ENCODE measurements at regions not wholly inside any gene's neighbourhood (a gene's known extent, or its start where the extent isn't known, plus 50 kb on each side); places are given as distances from the start of the nearest gene placed in this dataset.

DNA sequence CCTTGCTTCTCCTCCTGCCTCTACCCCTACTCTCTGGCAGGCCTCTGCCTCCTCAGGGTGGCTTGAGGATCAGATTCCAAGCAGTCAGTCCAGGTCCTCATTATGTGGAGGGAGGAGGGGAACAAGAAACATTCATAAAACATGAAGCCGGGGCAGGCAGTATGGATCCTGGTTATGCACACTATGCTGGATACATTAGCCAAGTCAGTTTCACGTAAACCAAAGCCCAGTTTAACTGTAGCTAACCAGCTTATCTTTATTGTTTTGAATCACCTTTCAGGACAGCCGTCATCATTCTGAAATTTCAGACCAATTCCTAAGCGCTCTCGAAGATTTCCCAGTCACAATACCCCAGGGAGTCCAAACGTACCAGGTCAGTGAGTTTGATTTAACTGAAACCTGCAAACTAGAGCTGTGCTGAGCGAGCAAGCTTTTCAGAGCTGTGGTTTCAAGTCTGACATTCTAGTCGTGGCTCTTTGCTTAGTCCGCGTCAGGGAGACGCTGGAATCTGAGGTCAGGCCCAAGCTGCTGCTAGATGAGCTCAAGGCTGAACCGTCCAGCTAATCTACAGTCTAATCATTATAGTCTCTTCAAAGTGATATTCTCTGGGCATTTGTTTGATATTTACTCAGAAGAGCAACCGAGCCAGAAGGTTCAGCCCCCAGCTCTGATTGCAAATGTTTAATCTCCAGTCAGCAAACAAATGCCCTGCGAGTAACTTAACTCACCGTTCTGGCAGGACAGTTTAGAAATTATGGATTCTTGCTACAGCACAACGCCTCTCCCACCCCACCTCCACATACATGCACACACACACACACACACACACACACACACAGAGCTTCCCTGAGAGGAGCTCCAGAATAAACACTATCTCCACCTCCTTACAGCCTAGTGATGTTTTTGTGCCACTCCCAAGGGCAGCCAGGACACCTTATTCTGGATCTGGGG lies 63.8 kb upstream of the BZW1 start:
- intact Hi-C loops (cut with micrococcal nuclease; ENCODE audit: unreplicated experiment), result no loop called here
- ChIA-PET CTCF (no interaction called here), POLR2A (interaction anchor here (0.6 to 1.2 kb wide), 2 partner anchors 12 to 286 kb away, joined by 3 read pairs; no protein-coding TSS in a partner anchor)
- H3K36me3 ChIP-seq (ENCODE audit: control insufficient read depth, insufficient read depth, low read length), result no peaks in the 10 kb centered on the region
- no peaks in the 10 kb centered on the region for H3K4me1 ChIP-seq (ENCODE audit: control insufficient read depth, insufficient read depth, low read length)
- TF ChIP-seq, protein P1, sequence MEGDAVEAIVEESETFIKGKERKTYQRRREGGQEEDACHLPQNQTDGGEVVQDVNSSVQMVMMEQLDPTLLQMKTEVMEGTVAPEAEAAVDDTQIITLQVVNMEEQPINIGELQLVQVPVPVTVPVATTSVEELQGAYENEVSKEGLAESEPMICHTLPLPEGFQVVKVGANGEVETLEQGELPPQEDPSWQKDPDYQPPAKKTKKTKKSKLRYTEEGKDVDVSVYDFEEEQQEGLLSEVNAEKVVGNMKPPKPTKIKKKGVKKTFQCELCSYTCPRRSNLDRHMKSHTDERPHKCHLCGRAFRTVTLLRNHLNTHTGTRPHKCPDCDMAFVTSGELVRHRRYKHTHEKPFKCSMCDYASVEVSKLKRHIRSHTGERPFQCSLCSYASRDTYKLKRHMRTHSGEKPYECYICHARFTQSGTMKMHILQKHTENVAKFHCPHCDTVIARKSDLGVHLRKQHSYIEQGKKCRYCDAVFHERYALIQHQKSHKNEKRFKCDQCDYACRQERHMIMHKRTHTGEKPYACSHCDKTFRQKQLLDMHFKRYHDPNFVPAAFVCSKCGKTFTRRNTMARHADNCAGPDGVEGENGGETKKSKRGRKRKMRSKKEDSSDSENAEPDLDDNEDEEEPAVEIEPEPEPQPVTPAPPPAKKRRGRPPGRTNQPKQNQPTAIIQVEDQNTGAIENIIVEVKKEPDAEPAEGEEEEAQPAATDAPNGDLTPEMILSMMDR (IDR thresholded peaks at IDR 0.05), result no peak
- TF ChIP-seq, protein P2, sequence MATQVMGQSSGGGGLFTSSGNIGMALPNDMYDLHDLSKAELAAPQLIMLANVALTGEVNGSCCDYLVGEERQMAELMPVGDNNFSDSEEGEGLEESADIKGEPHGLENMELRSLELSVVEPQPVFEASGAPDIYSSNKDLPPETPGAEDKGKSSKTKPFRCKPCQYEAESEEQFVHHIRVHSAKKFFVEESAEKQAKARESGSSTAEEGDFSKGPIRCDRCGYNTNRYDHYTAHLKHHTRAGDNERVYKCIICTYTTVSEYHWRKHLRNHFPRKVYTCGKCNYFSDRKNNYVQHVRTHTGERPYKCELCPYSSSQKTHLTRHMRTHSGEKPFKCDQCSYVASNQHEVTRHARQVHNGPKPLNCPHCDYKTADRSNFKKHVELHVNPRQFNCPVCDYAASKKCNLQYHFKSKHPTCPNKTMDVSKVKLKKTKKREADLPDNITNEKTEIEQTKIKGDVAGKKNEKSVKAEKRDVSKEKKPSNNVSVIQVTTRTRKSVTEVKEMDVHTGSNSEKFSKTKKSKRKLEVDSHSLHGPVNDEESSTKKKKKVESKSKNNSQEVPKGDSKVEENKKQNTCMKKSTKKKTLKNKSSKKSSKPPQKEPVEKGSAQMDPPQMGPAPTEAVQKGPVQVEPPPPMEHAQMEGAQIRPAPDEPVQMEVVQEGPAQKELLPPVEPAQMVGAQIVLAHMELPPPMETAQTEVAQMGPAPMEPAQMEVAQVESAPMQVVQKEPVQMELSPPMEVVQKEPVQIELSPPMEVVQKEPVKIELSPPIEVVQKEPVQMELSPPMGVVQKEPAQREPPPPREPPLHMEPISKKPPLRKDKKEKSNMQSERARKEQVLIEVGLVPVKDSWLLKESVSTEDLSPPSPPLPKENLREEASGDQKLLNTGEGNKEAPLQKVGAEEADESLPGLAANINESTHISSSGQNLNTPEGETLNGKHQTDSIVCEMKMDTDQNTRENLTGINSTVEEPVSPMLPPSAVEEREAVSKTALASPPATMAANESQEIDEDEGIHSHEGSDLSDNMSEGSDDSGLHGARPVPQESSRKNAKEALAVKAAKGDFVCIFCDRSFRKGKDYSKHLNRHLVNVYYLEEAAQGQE (IDR thresholded peaks at IDR 0.05; ENCODE audit: insufficient read depth in 1 of 2, low read depth in 2 of 2, low read length in 1 of 2), result no peak
- ATAC-seq (peak; percentile 67), DNase-seq (ENCODE audit: low read depth, low spot score) (no peak)
- no peaks in the 10 kb centered on the region for H3K9me3 ChIP-seq (ENCODE audit: control insufficient read depth, insufficient read depth, low read depth, low read length)
- no TSS peak for BruUV-seq (replicated peaks)
- no peaks in the 10 kb centered on the region for H3K27me3 ChIP-seq (ENCODE audit: control insufficient read depth, insufficient read depth, low read length)
- H3K4me3 ChIP-seq (ENCODE audit: low read depth in 2 of 2, low read length in 2 of 2), result peak overlapping the region in 1 of 2 experiments; percentile 8; a peak in 1 of 4 replicates
- in situ Hi-C loops (cut with HindIII; ENCODE audit: low pct_unique_long_range_greater_than_20kb, low sequenced_read_pairs), result no loop called here
- 0 out of 2 replicates have a peak overlapping the region, but pooled peaks have one; percentile 20 for H3K27ac ChIP-seq (ENCODE audit: low read length)

DNA sequence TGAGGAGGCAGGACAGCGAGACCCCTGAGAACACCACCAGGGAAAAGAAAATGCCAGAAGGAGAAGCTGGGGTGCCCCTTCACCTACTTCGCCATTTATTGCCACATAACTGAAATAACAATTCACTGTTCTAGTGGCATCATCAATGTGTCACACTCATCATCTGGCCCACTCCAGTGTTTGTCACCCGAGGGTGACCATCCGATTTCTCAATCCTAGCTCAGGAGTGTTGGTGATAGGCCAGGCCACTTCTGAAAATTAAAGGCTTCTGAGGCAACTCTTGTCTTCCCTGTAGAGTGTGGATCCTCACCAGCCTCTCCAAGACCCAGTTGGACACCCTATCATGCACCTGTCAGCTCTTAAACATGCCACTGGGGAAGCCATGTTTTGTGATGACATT lies 62.9 kb upstream of the BZW1 start:
- POLR2A ChIA-PET, result interaction anchor here (0.6 kb wide), 1 partner anchor 648 kb away, joined by 4 read pairs; no protein-coding TSS in a partner anchor
- BruUV-seq (replicated peaks), result no TSS peak
- Histone ChIP-seq H3K9me3 (ENCODE audit: control insufficient read depth, insufficient read depth, low read depth, low read length) (no peaks in the 10 kb centered on the region), H3K36me3 (ENCODE audit: control insufficient read depth, insufficient read depth, low read length) (no peaks in the 10 kb centered on the region), H3K4me1 (ENCODE audit: control insufficient read depth, insufficient read depth, low read length) (no peaks in the 10 kb centered on the region), H3K4me3 (ENCODE audit: low read depth in 2 of 2, low read length in 2 of 2) (no peak overlapping the region), H3K27me3 (ENCODE audit: control insufficient read depth, insufficient read depth, low read length) (no peaks in the 10 kb centered on the region), H3K27ac (ENCODE audit: low read length) (no peak overlapping the region)
- ATAC-seq (no peak), DNase-seq (ENCODE audit: low read depth, low spot score) (no peak)
- in situ Hi-C loops (cut with HindIII; ENCODE audit: low pct_unique_long_range_greater_than_20kb, low sequenced_read_pairs) (no loop called here), intact Hi-C loops (cut with micrococcal nuclease; ENCODE audit: unreplicated experiment) (no loop called here)
- CTCF ChIA-PET, result no interaction called here
- TF ChIP-seq, protein P2 (IDR thresholded peaks at IDR 0.05; ENCODE audit: insufficient read depth in 1 of 2, low read depth in 2 of 2, low read length in 1 of 2), result no peak
- no peak for TF ChIP-seq TCF7L2 (IDR thresholded peaks at IDR 0.05; ENCODE audit: low read depth, low read length)
- TF ChIP-seq POLR2AphosphoS5 (IDR thresholded peaks at IDR 0.05; ENCODE audit: low read depth, low read length), result no peak
- TF ChIP-seq, protein P1 (IDR thresholded peaks at IDR 0.05), result no peak
- TF ChIP-seq SIN3A (IDR thresholded peaks at IDR 0.05; ENCODE audit: borderline replicate concordance, insufficient read depth, low read depth, low read length), result no peak

All from Panc1 (cell line).